Cardiac muscle cell (in vitro differentiated cells and primary cell): ENCODE measurements at regions not wholly inside any gene's neighbourhood (a gene's known extent, or its start where the extent isn't known, plus 50 kb on each side); places are given as distances from the start of the nearest gene placed in this dataset.

ENCODE experiments used
- DNase-seq, 2 donors: peaks; one replicate each; pipeline versions ENCODE4 v3.0.0 to v3.0.0-alpha.2; 2010 to 2017; ENCODE audit warnings: low read depth in 1 of 2, low spot score in 1 of 2
- H3K27ac ChIP-seq: fragments of 200-600 bp; sonication (generic); 2 replicates; pipeline ENCODE4 v1.5.1; 2016
- H3K27me3 ChIP-seq: fragments of 200-600 bp; sonication (generic); 2 replicates; pipeline ENCODE4 v1.6.0; 2016; ENCODE audit warnings: control low read depth
- H3K36me3 ChIP-seq: fragments of 200-600 bp; sonication (generic); 2 replicates; pipeline ENCODE4 v1.5.1; 2016; ENCODE audit warnings: control low read depth
- H3K4me1 ChIP-seq: fragments of 200-600 bp; sonication (generic); 2 replicates; pipeline ENCODE4 v1.8.1; 2017; ENCODE audit warnings: low read depth, mild to moderate bottlenecking, mixed run types
- H3K4me3 ChIP-seq: fragments of 200-600 bp; sonication (generic); 2 replicates; pipeline ENCODE4 v1.5.1; 2016; ENCODE audit warnings: mild to moderate bottlenecking
- H3K9me3 ChIP-seq: fragments of 200-600 bp; sonication (generic); 2 replicates; pipeline ENCODE4 v1.5.1; 2017; ENCODE audit warnings: low read depth, mild to moderate bottlenecking, control low read depth
- TF ChIP-seq, protein P1 (sequence below): IDR thresholded peaks from 2 replicates; pipeline ENCODE4 v1.5.1; 2012; ENCODE audit warnings: low read depth, mild to moderate bottlenecking, low read length

DNA sequence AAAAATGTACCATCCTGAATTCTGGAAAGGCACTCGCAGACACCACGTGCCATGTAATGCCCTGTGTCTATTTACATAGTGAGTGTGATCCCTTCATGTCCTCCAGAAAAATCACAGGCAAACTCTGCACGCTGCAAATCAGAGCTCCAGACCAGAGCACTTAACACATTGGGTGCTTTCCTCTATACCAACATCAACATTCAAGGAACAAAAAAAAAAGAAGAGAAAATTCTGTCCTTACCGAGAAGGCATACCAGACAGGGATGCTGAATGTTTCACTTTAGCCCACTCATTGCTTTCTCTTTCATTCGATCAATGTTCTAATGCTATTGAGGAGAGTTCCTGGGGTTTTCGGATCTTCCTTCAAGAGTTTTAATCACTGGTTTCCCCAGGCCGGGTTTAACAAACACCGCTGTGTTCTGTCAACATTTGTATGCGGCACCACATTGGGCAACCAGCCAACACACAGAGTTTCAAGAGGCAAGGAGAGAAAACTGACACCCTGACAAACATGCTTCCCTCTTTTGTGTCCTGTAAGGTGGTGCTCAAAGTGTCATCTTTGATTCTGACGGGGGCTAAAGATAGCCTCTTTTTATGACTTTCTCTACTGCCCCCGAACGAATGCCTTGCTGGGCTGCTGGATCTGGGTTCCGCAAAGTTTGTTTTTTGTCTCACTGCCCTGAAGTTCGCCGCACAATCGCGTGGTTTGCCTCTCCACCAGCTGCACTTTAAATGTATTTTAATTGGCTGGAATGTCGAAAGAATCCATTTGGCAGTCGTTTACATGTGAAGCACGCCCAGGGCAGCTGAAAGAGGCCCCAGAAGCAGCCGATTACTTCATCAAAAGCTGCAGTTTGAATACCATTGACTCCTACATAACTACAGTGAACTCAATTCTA lies 106.4 kb upstream of the NCKAP5 start:
- no peaks in the 10 kb centered on the region for H3K36me3 ChIP-seq
- H3K27me3 ChIP-seq, result no peaks in the 10 kb centered on the region
- DNase-seq, result peak; percentile 65 to 89
- H3K9me3 ChIP-seq, result no peaks in the 10 kb centered on the region
- peaks cover 30% of the 10 kb centered on the region for H3K4me1 ChIP-seq
- peak overlapping the region; percentile 57 for H3K27ac ChIP-seq
- TF ChIP-seq, protein P1, sequence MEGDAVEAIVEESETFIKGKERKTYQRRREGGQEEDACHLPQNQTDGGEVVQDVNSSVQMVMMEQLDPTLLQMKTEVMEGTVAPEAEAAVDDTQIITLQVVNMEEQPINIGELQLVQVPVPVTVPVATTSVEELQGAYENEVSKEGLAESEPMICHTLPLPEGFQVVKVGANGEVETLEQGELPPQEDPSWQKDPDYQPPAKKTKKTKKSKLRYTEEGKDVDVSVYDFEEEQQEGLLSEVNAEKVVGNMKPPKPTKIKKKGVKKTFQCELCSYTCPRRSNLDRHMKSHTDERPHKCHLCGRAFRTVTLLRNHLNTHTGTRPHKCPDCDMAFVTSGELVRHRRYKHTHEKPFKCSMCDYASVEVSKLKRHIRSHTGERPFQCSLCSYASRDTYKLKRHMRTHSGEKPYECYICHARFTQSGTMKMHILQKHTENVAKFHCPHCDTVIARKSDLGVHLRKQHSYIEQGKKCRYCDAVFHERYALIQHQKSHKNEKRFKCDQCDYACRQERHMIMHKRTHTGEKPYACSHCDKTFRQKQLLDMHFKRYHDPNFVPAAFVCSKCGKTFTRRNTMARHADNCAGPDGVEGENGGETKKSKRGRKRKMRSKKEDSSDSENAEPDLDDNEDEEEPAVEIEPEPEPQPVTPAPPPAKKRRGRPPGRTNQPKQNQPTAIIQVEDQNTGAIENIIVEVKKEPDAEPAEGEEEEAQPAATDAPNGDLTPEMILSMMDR, result no peak
- no peak overlapping the region for H3K4me3 ChIP-seq

DNA sequence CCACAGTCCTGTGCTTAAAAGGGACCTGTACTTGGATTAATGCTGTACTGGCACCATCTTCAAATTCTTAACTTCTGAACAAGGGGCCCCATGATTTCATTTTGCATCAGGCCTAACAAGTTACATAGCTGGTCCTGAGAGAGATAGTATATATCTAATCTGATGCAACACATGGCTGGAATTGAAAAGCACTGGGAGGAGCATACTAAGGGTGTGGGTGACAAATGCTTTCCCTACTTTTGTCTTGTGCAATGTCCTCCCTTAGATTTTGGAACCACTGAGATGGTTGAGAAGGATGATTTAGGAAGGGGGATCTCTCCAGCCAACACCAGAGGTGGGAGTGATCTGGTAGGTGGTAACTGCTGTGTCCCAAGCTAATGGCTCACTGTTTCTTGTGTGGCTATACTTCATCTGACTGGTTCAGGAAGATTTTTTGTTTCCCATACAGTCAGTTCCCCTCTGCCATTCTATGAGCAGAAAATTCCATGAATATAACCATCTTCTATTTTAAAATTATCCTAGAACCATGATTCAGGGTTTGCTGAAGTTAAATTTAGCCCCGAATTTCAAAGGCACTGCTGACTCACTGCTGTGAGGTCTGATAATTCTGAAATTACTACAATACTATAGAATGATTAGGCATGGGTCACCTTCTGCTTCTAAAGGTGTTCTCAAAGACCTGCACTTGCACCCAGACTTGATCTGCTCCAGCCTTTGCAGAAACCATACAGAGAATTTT lies 108.3 kb upstream of the NCKAP5 start:
- H3K4me3 ChIP-seq, result no peak overlapping the region
- H3K4me1 ChIP-seq, result peaks cover 30% of the 10 kb centered on the region
- H3K36me3 ChIP-seq, result no peaks in the 10 kb centered on the region
- H3K27ac ChIP-seq, result peak overlapping the region; percentile 29
- DNase-seq, result peak in 1 of 2 donors; percentile 49
- TF ChIP-seq, protein P1, result no peak
- H3K9me3 ChIP-seq, result no peaks in the 10 kb centered on the region
- H3K27me3 ChIP-seq, result no peaks in the 10 kb centered on the region

DNA sequence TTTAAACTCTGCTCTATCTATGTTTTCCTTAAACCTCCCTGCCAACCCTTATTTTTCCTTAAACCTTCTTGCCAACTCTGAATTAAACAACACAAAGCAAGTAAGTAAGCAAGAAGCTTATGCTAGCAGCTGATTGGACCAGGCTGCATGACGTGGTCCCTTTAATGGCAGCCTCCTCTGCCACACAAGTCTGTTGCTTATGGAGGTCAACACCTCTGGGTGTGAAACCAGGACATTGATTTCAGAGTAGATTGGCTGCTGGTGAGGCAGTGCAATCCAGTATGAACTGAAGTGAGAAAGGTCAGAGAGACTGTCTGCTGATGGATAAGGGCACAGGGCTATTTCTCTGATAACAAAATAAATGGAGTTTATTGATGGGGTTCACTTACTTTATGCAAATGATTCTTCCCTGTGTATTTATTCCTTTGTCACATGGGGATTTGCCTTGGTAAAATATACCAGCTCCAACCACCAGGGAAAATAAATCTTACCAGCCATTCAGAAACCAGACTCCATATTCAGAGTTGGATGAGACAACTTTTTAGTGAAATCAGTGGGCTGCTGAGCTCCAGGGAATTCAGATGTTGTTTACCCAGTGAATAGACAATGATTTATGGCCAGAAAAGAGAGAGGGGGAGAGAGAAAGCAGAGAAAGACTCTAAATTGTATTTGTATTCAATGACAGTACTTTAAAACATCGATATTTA lies 112.2 kb upstream of the NCKAP5 start:
- DNase-seq, result peak in 1 of 2 donors; percentile 8
- H3K9me3 ChIP-seq, result no peaks in the 10 kb centered on the region
- H3K4me1 ChIP-seq, result peaks cover 19% of the 10 kb centered on the region
- no peak overlapping the region for H3K27ac ChIP-seq
- H3K4me3 ChIP-seq, result no peak overlapping the region
- TF ChIP-seq, protein P1, result no peak
- H3K36me3 ChIP-seq, result no peaks in the 10 kb centered on the region
- H3K27me3 ChIP-seq, result no peaks in the 10 kb centered on the region

DNA sequence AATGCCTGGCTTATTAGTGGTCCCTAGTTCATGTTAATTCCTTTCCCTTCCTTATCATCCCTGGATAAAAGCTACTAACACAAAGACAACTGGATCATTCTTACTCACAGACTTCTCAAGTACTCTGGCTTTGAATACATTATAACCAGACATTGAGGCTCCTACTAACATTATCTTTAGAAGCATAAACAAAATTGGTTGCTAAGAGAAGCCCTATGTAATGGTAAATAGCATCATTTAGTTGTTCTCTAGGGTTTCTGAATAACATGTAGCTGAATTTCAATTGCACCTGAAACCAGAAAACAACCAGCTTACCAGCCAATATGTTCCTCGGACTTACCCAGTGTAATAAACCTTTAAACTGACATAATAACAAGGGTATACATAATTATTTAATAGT lies 114.1 kb upstream of the NCKAP5 start:
- DNase-seq, result no peak
- Histone ChIP-seq H3K9me3 (no peaks in the 10 kb centered on the region), H3K27ac (no peak overlapping the region), H3K4me1 (peaks cover 2% of the 10 kb centered on the region), H3K27me3 (no peaks in the 10 kb centered on the region), H3K4me3 (no peak overlapping the region), H3K36me3 (no peaks in the 10 kb centered on the region)
- TF ChIP-seq, protein P1, result no peak

DNA sequence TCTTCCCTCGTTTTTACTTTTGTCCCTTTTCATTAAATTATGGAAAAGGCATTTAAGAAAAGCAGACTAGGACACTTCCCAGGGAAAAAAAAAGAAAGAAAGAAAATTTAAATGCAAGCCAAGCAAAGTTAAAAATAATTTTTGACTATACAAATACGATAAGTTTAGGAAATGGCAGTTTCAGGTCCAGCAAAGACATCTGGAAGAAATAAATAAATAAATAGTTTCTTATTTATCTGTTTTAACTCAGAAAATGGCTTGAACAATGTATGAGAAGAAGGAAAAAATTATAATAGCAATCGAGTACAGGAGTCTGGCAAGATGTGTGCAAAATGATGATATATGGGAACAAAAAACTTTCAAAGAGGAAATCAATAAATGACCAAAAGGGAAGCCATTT lies 114.6 kb upstream of the NCKAP5 start:
- no peaks in the 10 kb centered on the region for H3K27me3 ChIP-seq
- no peaks in the 10 kb centered on the region for H3K36me3 ChIP-seq
- no peak overlapping the region for H3K27ac ChIP-seq
- no peak for DNase-seq
- no peaks in the 10 kb centered on the region for H3K4me1 ChIP-seq
- no peaks in the 10 kb centered on the region for H3K9me3 ChIP-seq
- H3K4me3 ChIP-seq, result no peak overlapping the region
- TF ChIP-seq, protein P1, result no peak
